ENCODE measurements at regions not wholly inside any gene's neighbourhood (a gene's known extent, or its start where the extent isn't known, plus 50 kb on each side); places are given as distances from the start of the nearest gene placed in this dataset.

DNA sequence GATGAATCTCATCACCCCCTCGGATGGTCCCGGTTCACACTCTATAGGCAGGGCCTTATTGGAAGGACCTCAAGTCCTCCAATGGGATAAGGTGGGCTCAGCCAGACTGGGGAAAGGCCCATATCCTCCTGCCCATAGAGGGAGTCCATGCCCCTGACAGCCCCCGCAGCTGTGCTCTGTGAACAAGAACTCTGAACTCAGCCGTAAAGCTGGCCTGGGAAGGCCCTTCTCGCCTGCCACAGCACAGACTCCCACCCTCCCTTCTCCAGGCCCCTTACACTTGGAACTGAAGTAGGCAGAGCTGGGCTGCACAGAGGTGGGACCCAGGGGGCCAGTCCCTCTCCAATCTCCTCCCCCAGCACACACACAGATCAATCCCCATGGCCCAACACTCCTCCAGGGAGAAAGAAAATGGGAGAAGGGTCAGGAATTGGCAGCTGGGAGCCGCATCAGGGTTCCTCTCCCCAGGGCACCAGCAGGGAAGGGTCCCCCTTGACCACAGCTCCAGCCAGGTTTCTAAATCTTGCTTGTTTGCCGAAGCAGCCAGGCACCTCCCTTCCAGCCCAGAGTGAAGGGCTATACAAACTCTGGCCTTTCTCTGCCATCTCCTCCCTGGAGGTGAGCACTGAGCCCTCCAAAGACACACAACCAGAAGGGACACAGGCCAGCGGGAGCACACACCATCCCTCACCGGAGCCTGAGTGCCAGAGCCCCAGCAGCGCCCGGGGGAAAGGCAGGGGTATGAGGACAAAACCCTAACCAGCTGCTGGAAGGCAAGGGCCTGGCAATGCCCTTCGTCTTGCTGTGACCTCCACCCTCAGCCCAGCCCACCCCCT lies 454.1 kb downstream of the SOX9 start (continued):
- TF ChIP-seq EGR1 (IDR thresholded peaks at IDR 0.05; ENCODE audit: low read depth in 2 of 2) = no peak

DNA sequence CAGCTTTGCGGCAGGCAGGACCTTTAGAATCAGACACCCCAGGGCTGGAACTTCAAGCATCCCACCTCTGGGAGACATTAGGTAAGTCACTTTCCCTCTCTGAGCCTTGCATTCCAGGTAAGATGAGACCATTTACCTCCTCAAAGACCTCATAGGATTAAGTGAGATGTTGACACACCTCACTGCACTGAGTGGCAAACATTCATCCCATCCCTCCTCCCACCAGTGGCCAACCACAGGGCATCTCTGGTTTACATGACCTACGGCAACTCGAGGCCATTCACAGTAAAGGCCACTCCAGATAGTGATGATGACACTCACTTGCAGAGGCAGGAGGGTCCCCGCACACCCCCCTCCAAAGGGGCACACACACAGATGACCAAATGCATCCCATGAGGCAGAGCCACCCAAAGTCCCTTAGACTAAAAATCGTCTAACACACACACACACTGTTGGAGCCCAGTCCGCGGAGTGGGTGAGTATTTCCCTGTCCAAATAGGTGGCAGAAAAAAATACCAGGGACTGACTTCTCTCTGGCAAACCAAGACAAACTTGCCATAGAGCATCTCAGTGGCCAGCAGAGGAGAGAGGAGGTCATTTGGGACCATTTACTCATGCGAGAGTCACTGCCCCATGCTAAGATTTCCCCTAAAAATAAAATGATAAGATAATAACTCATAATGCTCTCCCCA lies 454.9 kb downstream of the SOX9 start:
- peaks cover 0 to 2% (median under 1%) of the 10 kb centered on the region in 4 donors for H3K27me3 ChIP-seq (ENCODE audit: control insufficient read depth in 4 of 4, insufficient read depth in 4 of 4, low read length in 3 of 4)
- H3K9ac ChIP-seq (ENCODE audit: low read depth in 1 of 2, low read length in 2 of 2) = no peak overlapping the region
- no peak overlapping the region for H3K27ac ChIP-seq (ENCODE audit: low read depth in 1 of 2, low read length in 2 of 2)
- H3K9me3 ChIP-seq (ENCODE audit: control insufficient read depth in 4 of 4, low read length in 3 of 4) = no peaks in the 10 kb centered on the region
- TF ChIP-seq, protein P1, sequence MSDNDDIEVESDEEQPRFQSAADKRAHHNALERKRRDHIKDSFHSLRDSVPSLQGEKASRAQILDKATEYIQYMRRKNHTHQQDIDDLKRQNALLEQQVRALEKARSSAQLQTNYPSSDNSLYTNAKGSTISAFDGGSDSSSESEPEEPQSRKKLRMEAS (IDR thresholded peaks at IDR 0.05) = no peak
- TF ChIP-seq, protein P2, sequence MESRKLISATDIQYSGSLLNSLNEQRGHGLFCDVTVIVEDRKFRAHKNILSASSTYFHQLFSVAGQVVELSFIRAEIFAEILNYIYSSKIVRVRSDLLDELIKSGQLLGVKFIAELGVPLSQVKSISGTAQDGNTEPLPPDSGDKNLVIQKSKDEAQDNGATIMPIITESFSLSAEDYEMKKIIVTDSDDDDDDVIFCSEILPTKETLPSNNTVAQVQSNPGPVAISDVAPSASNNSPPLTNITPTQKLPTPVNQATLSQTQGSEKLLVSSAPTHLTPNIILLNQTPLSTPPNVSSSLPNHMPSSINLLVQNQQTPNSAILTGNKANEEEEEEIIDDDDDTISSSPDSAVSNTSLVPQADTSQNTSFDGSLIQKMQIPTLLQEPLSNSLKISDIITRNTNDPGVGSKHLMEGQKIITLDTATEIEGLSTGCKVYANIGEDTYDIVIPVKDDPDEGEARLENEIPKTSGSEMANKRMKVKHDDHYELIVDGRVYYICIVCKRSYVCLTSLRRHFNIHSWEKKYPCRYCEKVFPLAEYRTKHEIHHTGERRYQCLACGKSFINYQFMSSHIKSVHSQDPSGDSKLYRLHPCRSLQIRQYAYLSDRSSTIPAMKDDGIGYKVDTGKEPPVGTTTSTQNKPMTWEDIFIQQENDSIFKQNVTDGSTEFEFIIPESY (IDR thresholded peaks at IDR 0.05) = no peak
- no peak for TF ChIP-seq EGR1 (IDR thresholded peaks at IDR 0.05; ENCODE audit: low read depth in 2 of 2)
- no peak for TF ChIP-seq RXRA (IDR thresholded peaks at IDR 0.05)
- no peak for TF ChIP-seq NR2F2 (IDR thresholded peaks at IDR 0.05)
- TF ChIP-seq RAD21 (IDR thresholded peaks at IDR 0.05) = no peak
- TF ChIP-seq SP1 (IDR thresholded peaks at IDR 0.05) = no peak
- TF ChIP-seq, protein P3, sequence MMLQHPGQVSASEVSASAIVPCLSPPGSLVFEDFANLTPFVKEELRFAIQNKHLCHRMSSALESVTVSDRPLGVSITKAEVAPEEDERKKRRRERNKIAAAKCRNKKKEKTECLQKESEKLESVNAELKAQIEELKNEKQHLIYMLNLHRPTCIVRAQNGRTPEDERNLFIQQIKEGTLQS (IDR thresholded peaks at IDR 0.05) = no peak
- TF ChIP-seq JUND (IDR thresholded peaks at IDR 0.05) = no peak
- no peak for TF ChIP-seq YY1 (IDR thresholded peaks at IDR 0.05)
- TF ChIP-seq FOXA1 (IDR thresholded peaks at IDR 0.05) = no peak
- no peak for TF ChIP-seq TAF1 (conservative IDR thresholded peaks at IDR 0.05)
- no peak for TF ChIP-seq HNF4G (IDR thresholded peaks at IDR 0.05)
- TF ChIP-seq FOXA2 (IDR thresholded peaks at IDR 0.05) = no peak
- no peak for DNase-seq (ENCODE audit: low spot score)
- no peaks in the 10 kb centered on the region for H3K36me3 ChIP-seq (ENCODE audit: control insufficient read depth in 4 of 4, insufficient read depth in 3 of 4, low read depth in 1 of 4, low read length in 3 of 4)
- H3K4me1 ChIP-seq (ENCODE audit: control insufficient read depth in 4 of 4, insufficient read depth in 4 of 4, low read length in 3 of 4) = no peaks in the 10 kb centered on the region
- H3K4me3 ChIP-seq (ENCODE audit: low read depth in 1 of 3, low read length in 3 of 3) = no peak overlapping the region
- WGBS = 57% methylated on average over 8 of the region's 8 CpGs

DNA sequence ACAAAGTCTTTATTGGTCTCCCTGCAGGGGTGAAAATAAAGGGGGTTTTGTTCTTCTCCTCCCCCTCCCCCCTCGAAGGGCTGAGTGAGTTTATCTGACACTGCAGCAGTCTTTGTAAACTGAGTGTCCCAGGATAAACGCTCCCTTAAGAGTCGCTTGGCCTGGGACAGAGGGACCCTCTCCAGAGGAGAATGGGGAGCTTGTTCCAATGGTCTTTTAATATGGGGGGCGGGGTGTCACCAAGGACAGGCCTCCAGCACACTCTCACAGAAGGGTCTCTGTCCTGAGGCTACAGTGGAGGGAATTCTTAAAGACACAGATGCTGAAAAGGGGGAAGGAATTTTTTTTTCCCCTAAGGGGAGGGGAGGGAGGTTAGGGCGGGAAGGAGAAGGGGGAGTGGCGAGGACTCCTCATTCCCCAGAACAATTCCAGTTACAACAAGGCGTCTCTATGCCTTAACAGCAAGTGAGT lies 455.5 kb downstream of the SOX9 start:
- H3K36me3 ChIP-seq (ENCODE audit: control insufficient read depth in 4 of 4, insufficient read depth in 3 of 4, low read depth in 1 of 4, low read length in 3 of 4) = no peaks in the 10 kb centered on the region
- H3K9ac ChIP-seq (ENCODE audit: low read depth in 1 of 2, low read length in 2 of 2) = no peak overlapping the region
- no peak for DNase-seq (ENCODE audit: low spot score)
- H3K4me3 ChIP-seq (ENCODE audit: low read depth in 1 of 3, low read length in 3 of 3) = no peak overlapping the region
- peaks cover 0 to 2% (median under 1%) of the 10 kb centered on the region in 4 donors for H3K27me3 ChIP-seq (ENCODE audit: control insufficient read depth in 4 of 4, insufficient read depth in 4 of 4, low read length in 3 of 4)
- WGBS = 38% methylated on average over 7 of the region's 7 CpGs
- no peaks in the 10 kb centered on the region for H3K4me1 ChIP-seq (ENCODE audit: control insufficient read depth in 4 of 4, insufficient read depth in 4 of 4, low read length in 3 of 4)
- H3K27ac ChIP-seq (ENCODE audit: low read depth in 1 of 2, low read length in 2 of 2) = no peak overlapping the region
- no peak for TF ChIP-seq EGR1 (IDR thresholded peaks at IDR 0.05; ENCODE audit: low read depth in 2 of 2)
- TF ChIP-seq, protein P4, sequence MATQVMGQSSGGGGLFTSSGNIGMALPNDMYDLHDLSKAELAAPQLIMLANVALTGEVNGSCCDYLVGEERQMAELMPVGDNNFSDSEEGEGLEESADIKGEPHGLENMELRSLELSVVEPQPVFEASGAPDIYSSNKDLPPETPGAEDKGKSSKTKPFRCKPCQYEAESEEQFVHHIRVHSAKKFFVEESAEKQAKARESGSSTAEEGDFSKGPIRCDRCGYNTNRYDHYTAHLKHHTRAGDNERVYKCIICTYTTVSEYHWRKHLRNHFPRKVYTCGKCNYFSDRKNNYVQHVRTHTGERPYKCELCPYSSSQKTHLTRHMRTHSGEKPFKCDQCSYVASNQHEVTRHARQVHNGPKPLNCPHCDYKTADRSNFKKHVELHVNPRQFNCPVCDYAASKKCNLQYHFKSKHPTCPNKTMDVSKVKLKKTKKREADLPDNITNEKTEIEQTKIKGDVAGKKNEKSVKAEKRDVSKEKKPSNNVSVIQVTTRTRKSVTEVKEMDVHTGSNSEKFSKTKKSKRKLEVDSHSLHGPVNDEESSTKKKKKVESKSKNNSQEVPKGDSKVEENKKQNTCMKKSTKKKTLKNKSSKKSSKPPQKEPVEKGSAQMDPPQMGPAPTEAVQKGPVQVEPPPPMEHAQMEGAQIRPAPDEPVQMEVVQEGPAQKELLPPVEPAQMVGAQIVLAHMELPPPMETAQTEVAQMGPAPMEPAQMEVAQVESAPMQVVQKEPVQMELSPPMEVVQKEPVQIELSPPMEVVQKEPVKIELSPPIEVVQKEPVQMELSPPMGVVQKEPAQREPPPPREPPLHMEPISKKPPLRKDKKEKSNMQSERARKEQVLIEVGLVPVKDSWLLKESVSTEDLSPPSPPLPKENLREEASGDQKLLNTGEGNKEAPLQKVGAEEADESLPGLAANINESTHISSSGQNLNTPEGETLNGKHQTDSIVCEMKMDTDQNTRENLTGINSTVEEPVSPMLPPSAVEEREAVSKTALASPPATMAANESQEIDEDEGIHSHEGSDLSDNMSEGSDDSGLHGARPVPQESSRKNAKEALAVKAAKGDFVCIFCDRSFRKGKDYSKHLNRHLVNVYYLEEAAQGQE (IDR thresholded peaks at IDR 0.05) = no peak
- TF ChIP-seq, protein P3 (IDR thresholded peaks at IDR 0.05) = no peak
- TF ChIP-seq FOXA1 (IDR thresholded peaks at IDR 0.05) = no peak
- TF ChIP-seq NR2F2 (IDR thresholded peaks at IDR 0.05) = no peak
- TF ChIP-seq, protein P5, sequence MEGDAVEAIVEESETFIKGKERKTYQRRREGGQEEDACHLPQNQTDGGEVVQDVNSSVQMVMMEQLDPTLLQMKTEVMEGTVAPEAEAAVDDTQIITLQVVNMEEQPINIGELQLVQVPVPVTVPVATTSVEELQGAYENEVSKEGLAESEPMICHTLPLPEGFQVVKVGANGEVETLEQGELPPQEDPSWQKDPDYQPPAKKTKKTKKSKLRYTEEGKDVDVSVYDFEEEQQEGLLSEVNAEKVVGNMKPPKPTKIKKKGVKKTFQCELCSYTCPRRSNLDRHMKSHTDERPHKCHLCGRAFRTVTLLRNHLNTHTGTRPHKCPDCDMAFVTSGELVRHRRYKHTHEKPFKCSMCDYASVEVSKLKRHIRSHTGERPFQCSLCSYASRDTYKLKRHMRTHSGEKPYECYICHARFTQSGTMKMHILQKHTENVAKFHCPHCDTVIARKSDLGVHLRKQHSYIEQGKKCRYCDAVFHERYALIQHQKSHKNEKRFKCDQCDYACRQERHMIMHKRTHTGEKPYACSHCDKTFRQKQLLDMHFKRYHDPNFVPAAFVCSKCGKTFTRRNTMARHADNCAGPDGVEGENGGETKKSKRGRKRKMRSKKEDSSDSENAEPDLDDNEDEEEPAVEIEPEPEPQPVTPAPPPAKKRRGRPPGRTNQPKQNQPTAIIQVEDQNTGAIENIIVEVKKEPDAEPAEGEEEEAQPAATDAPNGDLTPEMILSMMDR (IDR thresholded peaks at IDR 0.05; ENCODE audit: low read depth, low read length, missing input control) = no peak
- no peak for TF ChIP-seq YY1 (IDR thresholded peaks at IDR 0.05)
- no peak for TF ChIP-seq HNF4G (IDR thresholded peaks at IDR 0.05)
- no peaks in the 10 kb centered on the region for H3K9me3 ChIP-seq (ENCODE audit: control insufficient read depth in 4 of 4, low read length in 3 of 4)

All from liver (tissue), 8 donors.